ENCODE measurements at regions not wholly inside any gene's neighbourhood (a gene's known extent, or its start where the extent isn't known, plus 50 kb on each side); places are given as distances from the start of the nearest gene placed in this dataset.
"Not testable (repeated sequence)": the region's sequence is repeated elsewhere in the genome, so short reads cannot be mapped to it uniquely, and the experiment has no call there.

- no peak overlapping the region for H3K27ac ChIP-seq
- H3K9me3 ChIP-seq: peaks cover 0 to 3% (median 0%) of the 10 kb centered on the region in 4 donors
- H3K36me3 ChIP-seq: no peaks in the 10 kb centered on the region
- intact Hi-C loops (cut with DNase I): no loop called here
- no peaks in the 10 kb centered on the region for H3K27me3 ChIP-seq
- H3K4me1 ChIP-seq: no peaks in the 10 kb centered on the region
- TF ChIP-seq CTCF (IDR thresholded peaks at IDR 0.05): no peak
- DNase-seq (no peak), ATAC-seq (no peak), FAIRE-seq (no peak)
- H3K4me3 ChIP-seq: no peak overlapping the region
- 87 to 91% methylated on average over 1 of the region's 1 CpG for WGBS, 2 donors
These were observed 231.0 kb downstream of the NNT start for GRCh38 chr5:43833961-43834360.

GRCh38 chr5:43824325-43824964 is 221.5 kb downstream of the NNT start:
- 88 to 90% methylated on average over 25 to 26 of the region's 26 CpGs for WGBS, 2 donors
- FAIRE-seq: not testable (repeated sequence)

GRCh38 chr5:43818394-43818793 is 215.4 kb downstream of the NNT start:
- H3K4me1 ChIP-seq; DNase-seq; H3K27ac ChIP-seq; H3K27me3 ChIP-seq; H3K36me3 ChIP-seq; intact Hi-C loops (cut with DNase I); H3K9me3 ChIP-seq; ATAC-seq; FAIRE-seq; H3K4me3 ChIP-seq: not testable (repeated sequence)
- 59 to 60% methylated on average over 1 of the region's 1 CpG for WGBS, 2 donors

More at GRCh38 chr5:43824325-43824964, 221.5 kb downstream of the NNT start:
- H3K4me3 ChIP-seq; H3K27me3 ChIP-seq; intact Hi-C loops (cut with DNase I); ATAC-seq; H3K9me3 ChIP-seq; H3K4me1 ChIP-seq; H3K36me3 ChIP-seq; H3K27ac ChIP-seq: not testable (repeated sequence)
- peak in 1 of 6 donors; percentile 52 for DNase-seq

- ATAC-seq (no peak), FAIRE-seq (no peak), DNase-seq (no peak)
- H3K9me3 ChIP-seq: no peaks in the 10 kb centered on the region
- no peak for TF ChIP-seq CTCF (IDR thresholded peaks at IDR 0.05)
- intact Hi-C loops (cut with DNase I): no loop called here
- H3K4me3 ChIP-seq: no peak overlapping the region
- no peak overlapping the region for H3K27ac ChIP-seq
- H3K4me1 ChIP-seq: no peaks in the 10 kb centered on the region
- no peaks in the 10 kb centered on the region for H3K27me3 ChIP-seq
- no peaks in the 10 kb centered on the region for H3K36me3 ChIP-seq
These were observed 212.5 kb downstream of the NNT start for GRCh38 chr5:43815497-43815896.

- intact Hi-C loops (cut with DNase I): no loop called here
- H3K9me3 ChIP-seq: no peaks in the 10 kb centered on the region
These were observed 201.7 kb downstream of the NNT start for GRCh38 chr5:43804723-43805122.

More at GRCh38 chr5:43804723-43805122, 201.7 kb downstream of the NNT start:
- Histone ChIP-seq H3K36me3 (no peaks in the 10 kb centered on the region), H3K4me1 (no peaks in the 10 kb centered on the region), H3K4me3 (no peak overlapping the region), H3K27me3 (no peaks in the 10 kb centered on the region), H3K27ac (no peak overlapping the region)
- FAIRE-seq (no peak), DNase-seq (no peak), ATAC-seq (no peak)
- TF ChIP-seq CTCF (IDR thresholded peaks at IDR 0.05): no peak
